ENCODE measurements at regions not wholly inside any gene's neighbourhood (a gene's known extent, or its start where the extent isn't known, plus 50 kb on each side); places are given as distances from the start of the nearest gene placed in this dataset.

DNA sequence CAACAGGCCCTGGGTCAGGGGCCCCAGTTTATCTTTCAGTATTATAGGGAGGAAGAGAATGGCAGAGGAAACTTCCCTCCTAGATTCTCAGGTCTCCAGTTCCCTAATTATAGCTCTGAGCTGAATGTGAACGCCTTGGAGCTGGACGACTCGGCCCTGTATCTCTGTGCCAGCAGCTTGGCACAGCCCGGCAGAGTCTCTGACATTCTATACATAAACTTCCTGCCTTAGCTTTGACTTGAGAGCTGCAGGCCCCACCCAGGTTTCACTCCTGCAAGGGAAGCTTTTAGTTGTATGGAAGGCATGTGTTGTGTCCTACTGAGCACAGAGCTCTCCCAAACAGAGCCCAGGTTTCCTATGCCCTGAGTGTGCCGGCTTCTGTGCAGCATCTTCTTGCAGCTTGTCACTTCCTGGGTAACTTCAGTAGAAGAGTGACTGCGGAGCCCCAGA, 205.6 kb upstream of the PRSS58 start:
- Histone ChIP-seq H3K27me3 (no peaks in the 10 kb centered on the region), H3K9me3 (no peaks in the 10 kb centered on the region), H3K27ac (no peak overlapping the region), H3K36me3 (no peaks in the 10 kb centered on the region), H3K4me3 (ENCODE audit: low read depth in 1 of 2, low read length in 1 of 2) (no peak overlapping the region), H3K4me1 (ENCODE audit: control insufficient read depth in 1 of 2, insufficient read depth in 1 of 2, low read depth in 1 of 2, low read length in 1 of 2) (peaks cover 20 to 30% of the 10 kb centered on the region in 2 experiments)
- TF ChIP-seq, protein P1, sequence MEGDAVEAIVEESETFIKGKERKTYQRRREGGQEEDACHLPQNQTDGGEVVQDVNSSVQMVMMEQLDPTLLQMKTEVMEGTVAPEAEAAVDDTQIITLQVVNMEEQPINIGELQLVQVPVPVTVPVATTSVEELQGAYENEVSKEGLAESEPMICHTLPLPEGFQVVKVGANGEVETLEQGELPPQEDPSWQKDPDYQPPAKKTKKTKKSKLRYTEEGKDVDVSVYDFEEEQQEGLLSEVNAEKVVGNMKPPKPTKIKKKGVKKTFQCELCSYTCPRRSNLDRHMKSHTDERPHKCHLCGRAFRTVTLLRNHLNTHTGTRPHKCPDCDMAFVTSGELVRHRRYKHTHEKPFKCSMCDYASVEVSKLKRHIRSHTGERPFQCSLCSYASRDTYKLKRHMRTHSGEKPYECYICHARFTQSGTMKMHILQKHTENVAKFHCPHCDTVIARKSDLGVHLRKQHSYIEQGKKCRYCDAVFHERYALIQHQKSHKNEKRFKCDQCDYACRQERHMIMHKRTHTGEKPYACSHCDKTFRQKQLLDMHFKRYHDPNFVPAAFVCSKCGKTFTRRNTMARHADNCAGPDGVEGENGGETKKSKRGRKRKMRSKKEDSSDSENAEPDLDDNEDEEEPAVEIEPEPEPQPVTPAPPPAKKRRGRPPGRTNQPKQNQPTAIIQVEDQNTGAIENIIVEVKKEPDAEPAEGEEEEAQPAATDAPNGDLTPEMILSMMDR (IDR thresholded peaks at IDR 0.05), result no peak

DNA sequence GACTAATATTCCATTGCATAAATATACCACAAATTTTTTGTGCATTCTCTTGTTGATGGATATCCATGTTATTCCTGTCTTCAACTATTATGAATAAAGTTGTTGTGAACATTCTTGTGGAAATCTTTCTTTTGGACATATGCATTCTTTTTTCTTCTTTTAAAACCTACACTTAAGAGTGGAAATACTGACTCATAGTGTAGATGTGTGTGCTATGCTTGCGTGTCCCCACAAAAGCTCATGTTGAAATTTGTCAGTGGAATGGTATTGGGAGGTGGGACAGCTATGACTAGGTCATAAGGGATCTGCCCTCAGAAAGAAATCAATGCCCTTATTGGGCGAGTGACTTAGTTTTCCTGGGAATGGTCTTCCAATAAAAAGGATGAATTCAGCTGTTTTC, 203.6 kb upstream of the PRSS58 start:
- Histone ChIP-seq H3K27me3 (no peaks in the 10 kb centered on the region), H3K4me1 (ENCODE audit: control insufficient read depth in 1 of 2, insufficient read depth in 1 of 2, low read depth in 1 of 2, low read length in 1 of 2) (peaks cover 26 to 38% of the 10 kb centered on the region in 2 experiments), H3K36me3 (no peaks in the 10 kb centered on the region), H3K27ac (no peak overlapping the region), H3K9me3 (no peaks in the 10 kb centered on the region), H3K4me3 (ENCODE audit: low read depth in 1 of 2, low read length in 1 of 2) (no peak overlapping the region)
- TF ChIP-seq, protein P1 (IDR thresholded peaks at IDR 0.05), result no peak

DNA sequence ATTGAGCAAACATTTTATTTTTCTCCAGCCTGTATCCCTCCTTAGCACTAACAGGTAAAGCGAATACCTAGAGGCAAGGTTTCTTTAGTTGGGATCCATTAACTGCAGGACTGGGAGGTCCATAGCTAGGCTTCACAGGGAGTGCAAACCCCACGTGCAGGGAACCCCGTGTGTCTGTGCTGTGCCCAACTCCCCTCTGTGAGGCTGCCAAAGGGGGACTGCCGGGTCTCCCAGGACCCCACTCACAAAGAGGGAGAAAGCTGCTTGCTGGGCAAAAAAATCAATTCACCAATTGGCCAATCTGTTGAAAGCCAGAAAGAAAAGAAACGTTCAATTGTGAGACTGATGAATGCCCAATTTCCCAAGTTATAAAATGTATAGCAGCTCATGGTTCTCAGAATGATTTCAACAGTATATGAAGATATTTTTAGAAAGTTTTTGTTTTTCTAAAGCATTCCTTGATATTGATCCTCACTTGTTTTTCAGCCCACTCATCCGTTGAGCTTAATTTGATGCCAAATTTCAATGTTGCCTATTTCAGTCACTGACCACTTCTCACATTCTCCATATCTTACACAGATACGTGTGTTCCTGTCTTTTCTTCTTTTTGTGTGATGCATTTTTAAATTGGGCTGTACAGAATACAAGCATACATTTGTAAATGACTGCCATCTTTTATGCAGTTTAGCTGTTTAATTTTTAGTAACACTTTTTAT, 202.7 kb upstream of the PRSS58 start:
- no peak overlapping the region for H3K27ac ChIP-seq
- no peaks in the 10 kb centered on the region for H3K27me3 ChIP-seq

DNA sequence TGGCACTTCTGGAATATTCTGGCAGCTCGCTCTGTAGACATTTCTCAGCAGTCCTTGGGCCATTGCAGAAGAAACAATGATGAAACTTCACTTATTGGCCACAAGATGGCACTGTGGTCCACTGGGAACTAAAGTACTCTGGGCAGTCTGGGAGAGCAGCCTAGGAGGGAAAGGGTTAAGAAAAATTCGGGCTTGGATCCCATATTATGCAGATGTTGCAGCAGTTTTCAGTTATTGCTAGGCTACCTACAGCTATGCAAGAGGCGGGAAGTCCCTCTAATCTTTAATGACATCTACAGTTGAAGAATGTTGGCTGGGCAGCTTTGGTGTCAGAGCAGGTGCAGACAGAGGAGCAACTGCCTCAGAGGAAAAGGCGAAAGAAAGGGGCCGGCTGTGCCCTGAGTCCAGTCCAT, 201.7 kb upstream of the PRSS58 start:
- TF ChIP-seq, protein P1 (IDR thresholded peaks at IDR 0.05), result peak; percentile 75
- H3K27ac ChIP-seq, result peak overlapping the region; percentile 16
- no peaks in the 10 kb centered on the region for H3K27me3 ChIP-seq
- no peaks in the 10 kb centered on the region for H3K36me3 ChIP-seq
- peaks cover 31 to 43% of the 10 kb centered on the region in 2 experiments for H3K4me1 ChIP-seq (ENCODE audit: control insufficient read depth in 1 of 2, insufficient read depth in 1 of 2, low read depth in 1 of 2, low read length in 1 of 2)
- H3K9me3 ChIP-seq, result no peaks in the 10 kb centered on the region
- H3K4me3 ChIP-seq (ENCODE audit: low read depth in 1 of 2, low read length in 1 of 2), result no peak overlapping the region

More for the DNA sequence above, 202.7 kb upstream of the PRSS58 start:
- peaks cover 26 to 38% of the 10 kb centered on the region in 2 experiments for H3K4me1 ChIP-seq (ENCODE audit: control insufficient read depth in 1 of 2, insufficient read depth in 1 of 2, low read depth in 1 of 2, low read length in 1 of 2)
- no peak overlapping the region for H3K4me3 ChIP-seq (ENCODE audit: low read depth in 1 of 2, low read length in 1 of 2)
- TF ChIP-seq, protein P1 (IDR thresholded peaks at IDR 0.05), result no peak
- no peaks in the 10 kb centered on the region for H3K9me3 ChIP-seq
- H3K36me3 ChIP-seq, result no peaks in the 10 kb centered on the region

DNA sequence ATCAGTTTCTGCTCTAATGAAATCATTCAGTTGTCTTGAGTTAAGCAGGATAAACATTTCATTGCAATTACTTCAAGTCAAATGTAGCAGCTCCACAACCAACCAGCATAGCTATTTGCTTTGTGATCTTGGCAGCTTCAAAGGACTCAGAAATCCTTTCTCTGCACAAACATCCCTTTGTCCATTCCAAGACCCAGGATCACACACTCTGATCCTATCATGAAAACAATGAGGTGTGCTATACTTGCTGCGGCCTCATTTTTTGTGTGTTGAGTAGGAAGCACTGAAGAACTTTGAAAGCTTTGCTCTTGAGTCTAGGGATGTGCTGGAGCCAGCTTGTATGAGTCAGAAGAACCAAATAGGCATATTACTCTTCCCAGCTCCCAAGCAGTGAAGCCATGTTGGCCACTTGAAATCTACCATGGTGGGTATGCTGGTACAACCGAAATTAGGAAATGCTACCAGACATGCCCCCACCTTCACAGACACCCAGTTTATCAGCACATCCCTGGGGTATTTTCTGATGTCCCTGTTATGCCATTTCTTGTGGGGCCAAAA, 199.4 kb upstream of the PRSS58 start:
- peaks cover 26 to 28% of the 10 kb centered on the region in 2 experiments for H3K4me1 ChIP-seq (ENCODE audit: control insufficient read depth in 1 of 2, insufficient read depth in 1 of 2, low read depth in 1 of 2, low read length in 1 of 2)
- no peak overlapping the region for H3K4me3 ChIP-seq (ENCODE audit: low read depth in 1 of 2, low read length in 1 of 2)
- H3K27ac ChIP-seq, result no peak overlapping the region
- H3K9me3 ChIP-seq, result no peaks in the 10 kb centered on the region
- no peaks in the 10 kb centered on the region for H3K27me3 ChIP-seq
- TF ChIP-seq, protein P1 (IDR thresholded peaks at IDR 0.05), result no peak
- no peaks in the 10 kb centered on the region for H3K36me3 ChIP-seq

Data from neutrophil (primary cell).